ENCODE measurements at regions not wholly inside any gene's neighbourhood (a gene's known extent, or its start where the extent isn't known, plus 50 kb on each side); places are given as distances from the start of the nearest gene placed in this dataset.

GRCh38 chr16:63882576-63882975, 1239.3 kb downstream of the CDH11 start:
- TF ChIP-seq CEBPB (IDR thresholded peaks at IDR 0.05) = no peak
- no peak for TF ChIP-seq TCF12 (IDR thresholded peaks at IDR 0.05; ENCODE audit: low read depth)
- TF ChIP-seq, protein P1, sequence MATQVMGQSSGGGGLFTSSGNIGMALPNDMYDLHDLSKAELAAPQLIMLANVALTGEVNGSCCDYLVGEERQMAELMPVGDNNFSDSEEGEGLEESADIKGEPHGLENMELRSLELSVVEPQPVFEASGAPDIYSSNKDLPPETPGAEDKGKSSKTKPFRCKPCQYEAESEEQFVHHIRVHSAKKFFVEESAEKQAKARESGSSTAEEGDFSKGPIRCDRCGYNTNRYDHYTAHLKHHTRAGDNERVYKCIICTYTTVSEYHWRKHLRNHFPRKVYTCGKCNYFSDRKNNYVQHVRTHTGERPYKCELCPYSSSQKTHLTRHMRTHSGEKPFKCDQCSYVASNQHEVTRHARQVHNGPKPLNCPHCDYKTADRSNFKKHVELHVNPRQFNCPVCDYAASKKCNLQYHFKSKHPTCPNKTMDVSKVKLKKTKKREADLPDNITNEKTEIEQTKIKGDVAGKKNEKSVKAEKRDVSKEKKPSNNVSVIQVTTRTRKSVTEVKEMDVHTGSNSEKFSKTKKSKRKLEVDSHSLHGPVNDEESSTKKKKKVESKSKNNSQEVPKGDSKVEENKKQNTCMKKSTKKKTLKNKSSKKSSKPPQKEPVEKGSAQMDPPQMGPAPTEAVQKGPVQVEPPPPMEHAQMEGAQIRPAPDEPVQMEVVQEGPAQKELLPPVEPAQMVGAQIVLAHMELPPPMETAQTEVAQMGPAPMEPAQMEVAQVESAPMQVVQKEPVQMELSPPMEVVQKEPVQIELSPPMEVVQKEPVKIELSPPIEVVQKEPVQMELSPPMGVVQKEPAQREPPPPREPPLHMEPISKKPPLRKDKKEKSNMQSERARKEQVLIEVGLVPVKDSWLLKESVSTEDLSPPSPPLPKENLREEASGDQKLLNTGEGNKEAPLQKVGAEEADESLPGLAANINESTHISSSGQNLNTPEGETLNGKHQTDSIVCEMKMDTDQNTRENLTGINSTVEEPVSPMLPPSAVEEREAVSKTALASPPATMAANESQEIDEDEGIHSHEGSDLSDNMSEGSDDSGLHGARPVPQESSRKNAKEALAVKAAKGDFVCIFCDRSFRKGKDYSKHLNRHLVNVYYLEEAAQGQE (IDR thresholded peaks at IDR 0.05; ENCODE audit: low read depth) = no peak
- no peak for TF ChIP-seq ZBTB7A (IDR thresholded peaks at IDR 0.05; ENCODE audit: low read depth)
- no peak for TF ChIP-seq EP300 (IDR thresholded peaks at IDR 0.05; ENCODE audit: borderline replicate concordance)
- TF ChIP-seq RAD21 (IDR thresholded peaks at IDR 0.05; ENCODE audit: low read depth) = no peak
- TF ChIP-seq, protein P2, sequence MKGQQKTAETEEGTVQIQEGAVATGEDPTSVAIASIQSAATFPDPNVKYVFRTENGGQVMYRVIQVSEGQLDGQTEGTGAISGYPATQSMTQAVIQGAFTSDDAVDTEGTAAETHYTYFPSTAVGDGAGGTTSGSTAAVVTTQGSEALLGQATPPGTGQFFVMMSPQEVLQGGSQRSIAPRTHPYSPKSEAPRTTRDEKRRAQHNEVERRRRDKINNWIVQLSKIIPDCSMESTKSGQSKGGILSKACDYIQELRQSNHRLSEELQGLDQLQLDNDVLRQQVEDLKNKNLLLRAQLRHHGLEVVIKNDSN (IDR thresholded peaks at IDR 0.05) = no peak
- no peak for TF ChIP-seq EGR1 (IDR thresholded peaks at IDR 0.05)
- no peak for TF ChIP-seq NFIC (IDR thresholded peaks at IDR 0.05)
- TF ChIP-seq TAF1 (IDR thresholded peaks at IDR 0.05; ENCODE audit: low read depth) = no peak
- no peak for TF ChIP-seq FOXM1 (IDR thresholded peaks at IDR 0.05; ENCODE audit: borderline replicate concordance, low read depth)
- TF ChIP-seq, protein P3, sequence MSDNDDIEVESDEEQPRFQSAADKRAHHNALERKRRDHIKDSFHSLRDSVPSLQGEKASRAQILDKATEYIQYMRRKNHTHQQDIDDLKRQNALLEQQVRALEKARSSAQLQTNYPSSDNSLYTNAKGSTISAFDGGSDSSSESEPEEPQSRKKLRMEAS (IDR thresholded peaks at IDR 0.05) = no peak
- no peak for TF ChIP-seq TEAD4 (IDR thresholded peaks at IDR 0.05)
- TF ChIP-seq YY1 (IDR thresholded peaks at IDR 0.05; ENCODE audit: low read depth) = no peak
- no peak for TF ChIP-seq CREB1 (IDR thresholded peaks at IDR 0.05; ENCODE audit: low read depth)

DNA sequence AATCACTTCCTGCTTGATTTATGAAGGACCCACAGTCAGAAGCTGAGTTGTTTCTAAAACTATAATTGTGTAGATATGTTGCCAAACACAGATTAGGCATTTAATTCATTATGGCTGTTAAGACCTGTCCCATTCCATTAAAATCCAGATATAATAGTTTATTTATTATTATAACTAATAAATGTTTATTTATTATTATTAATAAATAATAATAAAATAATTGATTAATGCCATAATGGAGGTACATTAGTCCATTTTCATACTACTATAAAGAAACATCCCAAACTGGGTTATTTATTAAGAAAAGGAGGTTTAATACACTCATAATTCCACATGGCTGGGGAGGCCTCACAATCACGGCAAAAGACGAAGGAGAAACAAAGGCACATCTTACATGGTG, 1240.9 kb downstream of the CDH11 start:
- TF ChIP-seq YY1 (IDR thresholded peaks at IDR 0.05; ENCODE audit: low read depth) (no peak), NFIC (IDR thresholded peaks at IDR 0.05) (no peak), TCF12 (IDR thresholded peaks at IDR 0.05; ENCODE audit: low read depth) (no peak), EP300 (IDR thresholded peaks at IDR 0.05; ENCODE audit: borderline replicate concordance) (no peak), CREB1 (IDR thresholded peaks at IDR 0.05; ENCODE audit: low read depth) (no peak), RAD21 (IDR thresholded peaks at IDR 0.05; ENCODE audit: low read depth) (no peak), TAF1 (IDR thresholded peaks at IDR 0.05; ENCODE audit: low read depth) (no peak)
- TF ChIP-seq, protein P3 (IDR thresholded peaks at IDR 0.05) = no peak

- TF ChIP-seq YY1 (IDR thresholded peaks at IDR 0.05; ENCODE audit: low read depth) (no peak), TAF1 (IDR thresholded peaks at IDR 0.05; ENCODE audit: low read depth) (no peak), FOXM1 (IDR thresholded peaks at IDR 0.05; ENCODE audit: borderline replicate concordance, low read depth) (no peak), CEBPB (IDR thresholded peaks at IDR 0.05) (no peak), CREB1 (IDR thresholded peaks at IDR 0.05; ENCODE audit: low read depth) (no peak), ZBTB7A (IDR thresholded peaks at IDR 0.05; ENCODE audit: low read depth) (no peak), EGR1 (IDR thresholded peaks at IDR 0.05) (no peak), TCF12 (IDR thresholded peaks at IDR 0.05; ENCODE audit: low read depth) (no peak), NFIC (IDR thresholded peaks at IDR 0.05) (no peak), TEAD4 (IDR thresholded peaks at IDR 0.05) (no peak)
- TF ChIP-seq, protein P2 (IDR thresholded peaks at IDR 0.05) = no peak
- TF ChIP-seq, protein P3 (IDR thresholded peaks at IDR 0.05) = no peak
- TF ChIP-seq, protein P1 (IDR thresholded peaks at IDR 0.05; ENCODE audit: low read depth) = no peak
These were observed 1244.5 kb downstream of the CDH11 start for GRCh38 chr16:63877401-63877800.

DNA sequence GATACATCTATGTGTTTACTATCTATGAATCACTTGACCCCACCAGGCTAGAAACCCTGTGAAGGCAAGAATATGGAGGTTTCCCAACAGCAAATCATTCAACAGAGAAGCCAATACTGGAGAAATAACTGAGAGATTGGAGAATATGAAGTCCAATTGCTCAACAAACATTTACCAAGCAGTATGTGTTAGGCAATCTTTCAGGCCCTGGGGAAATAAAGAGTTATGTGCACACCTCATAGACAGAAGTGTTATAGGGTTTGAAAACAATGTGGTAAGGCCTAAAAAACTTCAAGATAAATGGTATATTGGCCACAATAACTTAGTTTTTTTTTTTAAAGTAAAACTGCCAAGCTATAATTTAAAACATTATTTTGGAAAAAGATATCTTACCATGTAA, 1245.8 kb downstream of the CDH11 start:
- TF ChIP-seq TCF12 (IDR thresholded peaks at IDR 0.05; ENCODE audit: low read depth) (no peak), CREB1 (IDR thresholded peaks at IDR 0.05; ENCODE audit: low read depth) (no peak)

DNA sequence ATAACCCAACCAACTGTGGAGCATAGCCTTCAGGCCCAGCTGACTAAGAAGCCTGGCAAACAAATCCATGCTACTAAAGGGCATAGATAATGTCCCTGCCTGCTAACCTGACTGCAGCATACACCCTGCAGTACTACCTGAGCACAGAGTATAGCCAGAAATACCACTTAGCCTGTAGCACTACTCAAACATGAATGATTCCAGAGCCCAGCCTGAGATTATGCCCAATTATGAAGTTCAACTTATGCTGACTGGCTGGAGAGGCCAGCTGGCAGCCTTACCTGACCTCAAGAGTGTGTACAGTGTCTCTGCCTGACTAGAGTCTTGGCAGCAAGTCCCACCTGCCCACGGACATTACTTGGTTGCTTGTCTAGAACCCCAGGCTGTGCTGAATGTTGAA, 1265.3 kb downstream of the CDH11 start:
- TF ChIP-seq, protein P2 (IDR thresholded peaks at IDR 0.05) = no peak

GRCh38 chr16:63850979-63851378, 1270.9 kb downstream of the CDH11 start:
- TF ChIP-seq, protein P3 (IDR thresholded peaks at IDR 0.05) = no peak
- no peak for TF ChIP-seq EGR1 (IDR thresholded peaks at IDR 0.05)
- TF ChIP-seq TEAD4 (IDR thresholded peaks at IDR 0.05) = no peak
- no peak for TF ChIP-seq TAF1 (IDR thresholded peaks at IDR 0.05; ENCODE audit: low read depth)
- no peak for TF ChIP-seq FOXM1 (IDR thresholded peaks at IDR 0.05; ENCODE audit: borderline replicate concordance, low read depth)
- TF ChIP-seq, protein P1 (IDR thresholded peaks at IDR 0.05; ENCODE audit: low read depth) = no peak
- TF ChIP-seq NFIC (IDR thresholded peaks at IDR 0.05) = no peak
- TF ChIP-seq YY1 (IDR thresholded peaks at IDR 0.05; ENCODE audit: low read depth) = no peak
